Spleen (tissue), 11 donors: ENCODE measurements at regions not wholly inside any gene's neighbourhood (a gene's known extent, or its start where the extent isn't known, plus 50 kb on each side); places are given as distances from the start of the nearest gene placed in this dataset.

Source experiments
- DNase-seq: peaks from one replicate; pipeline ENCODE4 v3.0.0-alpha.2; 2020
- H3K27ac ChIP-seq, 8 donors: fragments of 200-600 bp; sonication (generic) in 7 of 8; 1 replicate in 4 of 8; 2 replicates in 4 of 8; pipeline versions ENCODE4 v1.5.0 to v1.8.0; 2016 to 2021; ENCODE audit warnings: inconsistent platforms in 4 of 8, mild to moderate bottlenecking in 4 of 8, moderate library complexity in 1 of 8
- H3K27me3 ChIP-seq, 7 donors: fragments of 200-600 bp; sonication (generic) in 6 of 7; replicated peaks in 1 of 7; 1 replicate in 4 of 7; 2 replicates in 3 of 7; pipeline versions ENCODE4 v1.5.0 to v1.8.0; 2016 to 2021; ENCODE audit warnings: inconsistent platforms in 3 of 7, mild to moderate bottlenecking in 1 of 7
- H3K36me3 ChIP-seq, 6 donors: fragments of 200-600 bp; sonication (generic) in 5 of 6; 1 replicate in 4 of 6; 2 replicates in 2 of 6; pipeline versions ENCODE4 v1.5.0 to v1.8.0; 2016 to 2021; ENCODE audit warnings: inconsistent platforms in 2 of 6
- H3K4me1 ChIP-seq, 6 donors: fragments of 200-600 bp; sonication (generic) in 5 of 6; 1 replicate in 3 of 6; 2 replicates in 3 of 6; pipeline versions ENCODE4 v1.5.0 to v1.8.0; 2016 to 2021; ENCODE audit warnings: inconsistent platforms in 3 of 6
- H3K4me3 ChIP-seq, 8 donors: fragments of 200-600 bp; sonication (generic) in 7 of 8; 1 replicate in 4 of 8; 2 replicates in 4 of 8; pipeline versions ENCODE4 v1.5.0 to v1.8.0; 2016 to 2021; ENCODE audit warnings: inconsistent platforms in 4 of 8, mild to moderate bottlenecking in 4 of 8, moderate library complexity in 2 of 8
- H3K9me3 ChIP-seq, 8 donors: fragments of 200-600 bp; sonication (generic) in 7 of 8; 1 replicate in 4 of 8; 2 replicates in 4 of 8; pipeline versions ENCODE4 v1.5.0 to v1.8.0; 2016 to 2021; ENCODE audit warnings: inconsistent platforms in 4 of 8
- POLR2A ChIP-seq, 3 donors: fragments of 450-650 bp; IDR thresholded peaks; one replicate each; pipeline ENCODE4 v1.5.1; 2017; ENCODE audit warnings: antibody characterized with exemption in 3 of 3, mild to moderate bottlenecking in 1 of 3
- POLR2AphosphoS5 ChIP-seq, 3 donors: sonication (generic); formaldehyde crosslinking; IDR thresholded peaks; one replicate each; pipeline ENCODE4 v1.5.1; 2017; ENCODE audit warnings: antibody characterized with exemption in 3 of 3
- WGBS, 5 donors: extraction: QIAGEN DNeasy Blood & Tissue Kit in 3 of 5; methylation state at CpG; one replicate each; pipeline versions ENCODE4 v1.1.5 to v1.1.7; 2013 to 2018; 5-methylcytosine and 5-hydroxymethylcytosine counted together
- intact Hi-C: fragments of 100-400 bp; cut with DNase I; formaldehyde crosslinking; loops from one replicate; pipeline ENCODE4 v1.15.0; 2023; ENCODE audit warnings: low total_unique reads
- TF ChIP-seq, protein P1 (sequence below), 11 experiments: fragments of 200-600 bp in 7 of 11; fragments of 450-650 bp in 4 of 11; sonication (generic) in 4 of 11; IDR thresholded peaks in 8 of 11; conservative IDR thresholded peaks in 3 of 11; 1 replicate in 7 of 11; 2 replicates in 4 of 11; pipeline versions ENCODE4 v1.4.0 to v1.8.0; 2016 to 2021; ENCODE audit warnings: antibody characterized with exemption in 11 of 11, inconsistent platforms in 4 of 11, mild to moderate bottlenecking in 1 of 11
- donor health status: healthy with polysubstance abuse.
- donor health status: DM: no; HTN: no; CAD: no; lungs with moderate emphysema.
- donor health status: DM: no; HTN: no; CAD: no.
- donor health status: Bipolar disorder and iron deficiency.
- donor health status: healthy.
- donor health status: DM: no; HTN: no; CAD: no.
- donor health status: DM: yes; HTN: yes; CAD: no.

DNA sequence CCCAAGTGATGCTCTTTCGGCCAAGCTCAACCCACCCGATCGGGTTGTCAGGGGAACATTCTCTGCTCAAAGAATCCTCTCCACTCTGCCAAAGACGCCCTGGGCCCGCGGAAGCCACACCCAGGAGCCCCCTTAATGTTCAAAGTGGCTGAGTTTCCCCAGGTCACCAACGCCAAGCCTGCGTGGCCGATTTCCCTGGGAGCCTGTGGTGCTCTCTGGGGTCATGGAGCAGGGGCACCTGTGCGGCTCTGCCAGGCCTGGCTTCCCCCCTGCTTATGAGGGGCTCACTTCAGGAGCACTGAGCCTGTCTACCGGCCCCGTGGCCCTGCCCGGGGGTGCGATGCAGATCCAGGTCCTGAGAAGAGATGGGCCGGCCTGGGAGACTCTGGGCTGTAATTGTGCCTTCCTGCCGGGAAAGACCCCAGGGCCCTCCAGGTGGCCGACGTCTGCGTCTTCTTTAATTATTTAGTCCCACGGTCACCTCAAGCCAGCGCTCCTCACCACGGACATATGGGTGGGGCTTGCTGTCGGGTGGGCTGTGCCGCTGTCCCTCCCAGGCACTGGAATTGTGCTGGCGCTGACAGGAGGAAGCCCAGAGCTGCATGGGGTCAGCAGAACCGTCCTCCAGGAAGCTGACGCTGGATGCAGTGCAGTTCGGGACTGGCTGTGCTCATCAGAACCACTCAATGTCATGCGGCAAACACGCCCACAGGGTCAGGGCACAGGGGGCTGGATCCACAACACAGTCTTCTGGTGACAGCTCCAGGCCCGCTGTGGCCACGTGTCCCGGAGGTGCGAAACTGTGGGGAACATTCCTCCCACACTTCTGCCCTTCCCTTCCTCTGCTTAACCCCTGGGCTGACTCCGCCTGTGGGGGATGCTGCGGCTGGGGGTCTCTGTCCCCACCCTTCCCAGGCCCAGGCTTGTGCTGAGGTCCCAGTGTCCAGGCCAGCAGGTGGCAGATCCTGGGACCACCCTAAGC is 267.6 kb upstream of the SFSWAP start:
- intact Hi-C loops = no loop called here
- Histone ChIP-seq H3K9me3 (no peaks in the 10 kb centered on the region), H3K4me3 (no peak overlapping the region), H3K27me3 (peaks cover 0 to 15% (median 0%) of the 10 kb centered on the region in 7 donors), H3K4me1 (peaks cover 0 to 8% (median 3%) of the 10 kb centered on the region in 6 donors), H3K36me3 (no peaks in the 10 kb centered on the region), H3K27ac (no peak overlapping the region)
- peak; percentile 74 for DNase-seq
- TF ChIP-seq POLR2A (IDR thresholded peaks at IDR 0.05) (no peak), POLR2AphosphoS5 (IDR thresholded peaks at IDR 0.05) (peak in 1 of 3 donors; percentile 25)
- TF ChIP-seq, protein P1, sequence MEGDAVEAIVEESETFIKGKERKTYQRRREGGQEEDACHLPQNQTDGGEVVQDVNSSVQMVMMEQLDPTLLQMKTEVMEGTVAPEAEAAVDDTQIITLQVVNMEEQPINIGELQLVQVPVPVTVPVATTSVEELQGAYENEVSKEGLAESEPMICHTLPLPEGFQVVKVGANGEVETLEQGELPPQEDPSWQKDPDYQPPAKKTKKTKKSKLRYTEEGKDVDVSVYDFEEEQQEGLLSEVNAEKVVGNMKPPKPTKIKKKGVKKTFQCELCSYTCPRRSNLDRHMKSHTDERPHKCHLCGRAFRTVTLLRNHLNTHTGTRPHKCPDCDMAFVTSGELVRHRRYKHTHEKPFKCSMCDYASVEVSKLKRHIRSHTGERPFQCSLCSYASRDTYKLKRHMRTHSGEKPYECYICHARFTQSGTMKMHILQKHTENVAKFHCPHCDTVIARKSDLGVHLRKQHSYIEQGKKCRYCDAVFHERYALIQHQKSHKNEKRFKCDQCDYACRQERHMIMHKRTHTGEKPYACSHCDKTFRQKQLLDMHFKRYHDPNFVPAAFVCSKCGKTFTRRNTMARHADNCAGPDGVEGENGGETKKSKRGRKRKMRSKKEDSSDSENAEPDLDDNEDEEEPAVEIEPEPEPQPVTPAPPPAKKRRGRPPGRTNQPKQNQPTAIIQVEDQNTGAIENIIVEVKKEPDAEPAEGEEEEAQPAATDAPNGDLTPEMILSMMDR (IDR thresholded peaks at IDR 0.05 in 8 of 11, conservative IDR thresholded peaks at IDR 0.05 in 3 of 11) = no peak
- WGBS, 5 donors = 73 to 89% (median 83%) methylated on average over 20 to 36 of the region's 36 CpGs

- Histone ChIP-seq H3K27me3 (peaks cover 0 to 18% (median 0%) of the 10 kb centered on the region in 7 donors), H3K4me3 (no peak overlapping the region), H3K9me3 (peaks cover 0 to 10% (median 4%) of the 10 kb centered on the region in 8 donors), H3K27ac (no peak overlapping the region), H3K4me1 (peaks cover 0 to 8% (median 3%) of the 10 kb centered on the region in 6 donors), H3K36me3 (no peaks in the 10 kb centered on the region)
- TF ChIP-seq, protein P1 (IDR thresholded peaks at IDR 0.05 in 8 of 11, conservative IDR thresholded peaks at IDR 0.05 in 3 of 11) = no peak
- no peak for TF ChIP-seq POLR2A (IDR thresholded peaks at IDR 0.05)
- peak; percentile 72 for DNase-seq
- 87 to 92% (median 88%) methylated on average over 15 to 24 of the region's 24 CpGs for WGBS, 5 donors
- intact Hi-C loops = no loop called here
Observed at GRCh38 chr12:131444220-131445164, 266.4 kb upstream of the SFSWAP start.

GRCh38 chr12:131445184-131445774 is 265.6 kb upstream of the SFSWAP start:
- WGBS, 5 donors = 50 to 61% (median 56%) methylated on average over 12 to 13 of the region's 13 CpGs
- Histone ChIP-seq H3K4me3 (no peak overlapping the region), H3K9me3 (peaks cover 0 to 15% (median 5%) of the 10 kb centered on the region in 8 donors), H3K27me3 (peaks cover 0 to 18% (median 0%) of the 10 kb centered on the region in 7 donors), H3K36me3 (no peaks in the 10 kb centered on the region), H3K27ac (no peak overlapping the region), H3K4me1 (peaks cover 0 to 8% (median 3%) of the 10 kb centered on the region in 6 donors)
- TF ChIP-seq, protein P1 (IDR thresholded peaks at IDR 0.05 in 8 of 11, conservative IDR thresholded peaks at IDR 0.05 in 3 of 11) = no peak
- no peak for TF ChIP-seq POLR2A (IDR thresholded peaks at IDR 0.05)
- TF ChIP-seq POLR2AphosphoS5 (IDR thresholded peaks at IDR 0.05) = no peak
- intact Hi-C loops = no loop called here
- peak; percentile 31 for DNase-seq
